Natural killer cell (primary cell): ENCODE measurements at regions not wholly inside any gene's neighbourhood (a gene's known extent, or its start where the extent isn't known, plus 50 kb on each side); places are given as distances from the start of the nearest gene placed in this dataset.

ENCODE experiments used
- ATAC-seq, 3 donors: fragments of 150-1000 bp in 2 of 3; fragments of 200-7000 bp in 1 of 3; cut with Tn5 transposase; 1 replicate in 1 of 3; 2 replicates in 2 of 3; pipeline ENCODE4 v1.10.0; 2021; ENCODE audit warnings: mild to moderate bottlenecking in 2 of 3, moderate library complexity in 2 of 3
- DNase-seq, 2 donors: peaks; one replicate each; pipeline versions ENCODE4 v3.0.0 to v3.0.0-alpha.2; 2013 to 2021; ENCODE audit warnings: mixed read lengths in 1 of 2
- H3K27ac ChIP-seq: one replicate; pipeline ENCODE4 v1.5.1; 2013; ENCODE audit warnings: mild to moderate bottlenecking, low read length
- H3K27me3 ChIP-seq: one replicate; pipeline ENCODE4 v1.6.1; 2013; ENCODE audit warnings: low read length; ENCODE audit not compliant: control insufficient read depth, insufficient read depth
- H3K36me3 ChIP-seq: one replicate; pipeline ENCODE4 v1.6.1; 2013; ENCODE audit warnings: low read length; ENCODE audit not compliant: control insufficient read depth, insufficient read depth
- H3K4me1 ChIP-seq: one replicate; pipeline ENCODE4 v1.6.1; 2013; ENCODE audit warnings: low read length; ENCODE audit not compliant: control insufficient read depth, insufficient read depth
- H3K4me3 ChIP-seq: one replicate; pipeline ENCODE4 v1.5.1; 2013; ENCODE audit warnings: low read length
- H3K9me3 ChIP-seq: one replicate; pipeline ENCODE4 v1.6.1; 2013; ENCODE audit warnings: low read length; ENCODE audit not compliant: control insufficient read depth, insufficient read depth
- H3K27ac Mint-ChIP-seq, 2 donors: one replicate each; pipeline ENCODE4 v1.8.0; 2022; ENCODE audit warnings: mild to moderate bottlenecking in 2 of 2, mixed read lengths in 2 of 2, moderate library complexity in 1 of 2
- H3K27me3 Mint-ChIP-seq, 2 donors: one replicate each; pipeline ENCODE4 v1.8.0; 2022; ENCODE audit warnings: low read depth in 2 of 2, mixed read lengths in 2 of 2
- H3K36me3 Mint-ChIP-seq: one replicate; pipeline ENCODE4 v1.8.0; 2022; ENCODE audit warnings: mixed read lengths
- H3K4me1 Mint-ChIP-seq, 2 donors: one replicate each; pipeline ENCODE4 v1.8.0; 2022; ENCODE audit warnings: mixed read lengths in 2 of 2
- H3K4me3 Mint-ChIP-seq: one replicate; pipeline ENCODE4 v1.8.0; 2022; ENCODE audit warnings: mild to moderate bottlenecking, moderate library complexity, mixed read lengths
- H3K9me3 Mint-ChIP-seq, 2 donors: one replicate each; pipeline ENCODE4 v1.8.0; 2022; ENCODE audit warnings: mixed read lengths in 2 of 2
- CTCF ChIP-seq: fragments of 200-600 bp; IDR thresholded peaks from one replicate; pipeline ENCODE4 v1.8.0; 2022; ENCODE audit warnings: antibody characterized with exemption
- WGBS: methylation state at CpG from one replicate; pipeline ENCODE4 v1.1.7; 2013; ENCODE audit warnings: missing lambda C conversion rate; ENCODE audit not compliant: insufficient coverage; 5-methylcytosine and 5-hydroxymethylcytosine counted together
- intact Hi-C: fragments of 100-400 bp; cut with micrococcal nuclease; formaldehyde crosslinking; loops from one replicate; pipeline ENCODE4 v1.14.2; 2022

- ATAC-seq (no peak), DNase-seq (no peak)
- WGBS: 80% methylated on average over 4 of the region's 5 CpGs
- H3K27me3 ChIP-seq: no peaks in the 10 kb centered on the region
- Mint-ChIP-seq H3K27me3 (peaks cover 7 to 11% of the 10 kb centered on the region in 2 donors), H3K9me3 (no peaks in the 10 kb centered on the region), H3K4me3 (no peak overlapping the region), H3K27ac (no peak overlapping the region), H3K36me3 (no peaks in the 10 kb centered on the region), H3K4me1 (peaks cover 0 to 6% of the 10 kb centered on the region in 2 donors)
- H3K36me3 ChIP-seq: no peaks in the 10 kb centered on the region
- no peaks in the 10 kb centered on the region for H3K9me3 ChIP-seq
- intact Hi-C loops: no loop called here
- no peak overlapping the region for H3K4me3 ChIP-seq
- no peaks in the 10 kb centered on the region for H3K4me1 ChIP-seq
- TF ChIP-seq CTCF: no peak
- no peak overlapping the region for H3K27ac ChIP-seq
These were observed 356.6 kb upstream of the SULF2 start for GRCh38 chr20:48141660-48142515.

- DNase-seq: no peak
- H3K36me3 Mint-ChIP-seq: no peaks in the 10 kb centered on the region
These were observed 354.2 kb upstream of the SULF2 start for GRCh38 chr20:48139262-48140041.

GRCh38 chr20:48132834-48133233 lies 347.6 kb upstream of the SULF2 start:
- Histone ChIP-seq H3K4me1 (no peaks in the 10 kb centered on the region), H3K27ac (no peak overlapping the region), H3K36me3 (no peaks in the 10 kb centered on the region), H3K9me3 (no peaks in the 10 kb centered on the region), H3K27me3 (peaks cover 4% of the 10 kb centered on the region), H3K4me3 (no peak overlapping the region)
- no peaks in the 10 kb centered on the region for H3K9me3 Mint-ChIP-seq
- H3K4me1 Mint-ChIP-seq: no peaks in the 10 kb centered on the region
- no peak for TF ChIP-seq CTCF
- no peak overlapping the region for H3K27ac Mint-ChIP-seq
- intact Hi-C loops: no loop called here
- peaks cover 19 to 41% of the 10 kb centered on the region in 2 donors for H3K27me3 Mint-ChIP-seq
- peaks cover 6% of the 10 kb centered on the region for H3K36me3 Mint-ChIP-seq
- no peak overlapping the region for H3K4me3 Mint-ChIP-seq
- ATAC-seq (no peak), DNase-seq (no peak)

More at GRCh38 chr20:48139262-48140041, 354.2 kb upstream of the SULF2 start:
- no peak overlapping the region for H3K4me3 Mint-ChIP-seq
- H3K27me3 Mint-ChIP-seq: peaks cover 3 to 7% of the 10 kb centered on the region in 2 donors
- H3K27me3 ChIP-seq: peaks cover 2% of the 10 kb centered on the region
- peaks cover 0 to 6% of the 10 kb centered on the region in 2 donors for H3K4me1 Mint-ChIP-seq
- no peak for ATAC-seq
- H3K9me3 Mint-ChIP-seq: no peaks in the 10 kb centered on the region
- no peaks in the 10 kb centered on the region for H3K4me1 ChIP-seq
- no peaks in the 10 kb centered on the region for H3K36me3 ChIP-seq
- no peak overlapping the region for H3K27ac ChIP-seq
- WGBS: 86% methylated on average over 6 of the region's 6 CpGs
- no peak overlapping the region for H3K27ac Mint-ChIP-seq
- H3K9me3 ChIP-seq: no peaks in the 10 kb centered on the region
- H3K4me3 ChIP-seq: no peak overlapping the region
- intact Hi-C loops: no loop called here
- no peak for TF ChIP-seq CTCF
